HG02642 (cell line): ENCODE measurements at regions not wholly inside any gene's neighbourhood (a gene's known extent, or its start where the extent isn't known, plus 50 kb on each side); places are given as distances from the start of the nearest gene placed in this dataset.
"Not testable (repeated sequence)": the region's sequence is repeated elsewhere in the genome, so short reads cannot be mapped to it uniquely, and the experiment has no call there.

Experiments
- ATAC-seq: cut with Tn5 transposase; IDR thresholded peaks from one replicate; pipeline ENCODE4 v1.9.1; 2021; ENCODE audit warnings: mild to moderate bottlenecking; ENCODE audit not compliant: unreplicated experiment, poor library complexity

DNA sequence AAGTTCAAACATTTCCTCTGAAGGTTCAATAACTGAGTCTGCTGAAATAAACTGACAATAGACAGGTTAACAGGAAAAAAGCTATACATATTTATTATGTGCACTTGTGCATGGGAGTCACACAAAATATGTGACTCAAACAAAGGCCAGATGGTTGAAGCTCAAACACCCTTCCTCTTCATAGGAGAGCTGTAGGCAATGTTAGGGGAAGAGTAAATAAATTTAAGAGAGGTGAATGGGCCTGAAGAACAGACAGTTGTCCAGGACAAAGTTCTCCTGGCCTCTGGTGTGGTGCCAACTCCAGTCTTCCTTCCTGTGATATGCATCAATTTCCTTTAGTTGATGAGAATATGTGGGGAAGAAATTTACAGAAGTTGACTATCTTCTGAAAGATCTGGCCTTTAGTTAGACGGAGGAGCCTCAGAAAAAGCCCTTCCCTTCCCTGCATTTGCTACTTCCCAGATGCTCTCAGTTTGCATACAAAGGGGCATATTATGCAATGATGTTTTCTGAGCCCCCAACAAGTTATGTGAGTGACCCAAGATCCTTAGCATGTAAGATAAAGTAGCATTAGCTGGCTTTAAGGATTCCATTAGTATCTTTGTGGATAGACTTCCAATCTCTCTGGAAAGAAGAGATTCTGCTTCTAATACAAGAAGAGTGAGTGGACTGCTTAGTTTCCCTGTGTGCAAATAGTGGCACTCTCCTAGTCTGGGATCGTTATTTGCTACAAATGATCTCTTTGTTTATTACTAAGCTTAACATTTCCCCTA lies 96.4 kb upstream of the IGSF10 start:
- ATAC-seq = no peak

GRCh38 chr3:151556596-151556995 lies 95.7 kb upstream of the IGSF10 start:
- ATAC-seq = no peak

DNA sequence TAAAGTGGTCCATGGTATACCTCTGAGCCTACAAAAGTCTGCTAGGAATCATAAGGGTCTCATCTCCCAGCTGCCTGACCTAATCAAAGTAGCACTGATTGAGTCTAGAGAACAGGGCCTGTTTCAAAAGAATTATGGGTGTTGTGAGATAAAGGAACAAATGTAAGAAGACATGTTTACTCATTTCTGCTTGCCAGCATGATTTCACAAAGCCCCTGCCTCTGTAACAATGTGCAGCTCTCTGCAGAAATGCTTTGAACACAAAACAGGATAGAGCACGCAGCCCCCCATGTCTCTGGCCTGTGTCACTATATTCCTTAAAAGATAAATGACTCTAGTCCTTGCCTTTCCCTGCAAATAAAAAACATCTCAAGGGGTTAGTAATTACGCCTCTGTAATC lies 94.7 kb upstream of the IGSF10 start:
- ATAC-seq = no peak

DNA sequence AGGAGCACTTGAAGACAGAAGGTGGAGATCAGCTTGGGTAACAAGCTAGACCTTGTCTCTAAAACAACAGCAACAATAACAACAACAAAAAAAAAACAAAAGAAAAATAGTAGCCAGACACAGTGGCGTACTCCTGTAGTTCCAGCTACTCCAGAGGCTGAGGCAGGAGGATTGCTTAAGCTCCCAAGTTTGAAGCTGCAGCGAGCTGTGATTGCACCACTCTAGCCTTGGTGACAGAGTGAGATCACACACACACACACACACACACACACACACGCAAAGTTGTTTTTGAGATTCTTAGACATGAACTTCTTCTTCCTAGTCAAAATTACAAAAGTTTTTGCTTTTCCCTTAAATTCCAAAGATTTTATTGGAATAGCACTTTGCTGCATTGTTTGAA lies 93.0 kb upstream of the IGSF10 start:
- no peak for ATAC-seq

- ATAC-seq = no peak
These were observed 91.7 kb upstream of the IGSF10 start for GRCh38 chr3:151552589-151552988.

DNA sequence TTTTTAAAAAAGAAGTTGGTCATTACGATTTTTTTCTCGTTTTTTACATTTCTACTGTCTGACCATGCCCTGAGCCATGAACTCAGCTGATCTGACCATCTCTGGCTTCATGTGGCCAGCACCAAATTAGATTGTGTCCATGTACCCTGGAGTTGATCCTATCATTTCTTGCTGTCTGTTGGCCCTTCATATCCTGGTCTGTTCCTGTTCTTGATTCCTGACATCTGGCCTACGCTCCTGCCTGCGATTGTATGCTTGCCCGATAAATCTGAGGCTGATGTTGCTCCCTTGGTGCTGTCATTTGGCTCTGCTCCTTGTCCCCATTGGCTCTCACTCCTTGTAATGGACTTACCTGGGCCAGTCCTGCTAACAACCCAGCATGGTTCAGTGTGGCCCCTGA lies 89.8 kb upstream of the IGSF10 start:
- no peak for ATAC-seq

DNA sequence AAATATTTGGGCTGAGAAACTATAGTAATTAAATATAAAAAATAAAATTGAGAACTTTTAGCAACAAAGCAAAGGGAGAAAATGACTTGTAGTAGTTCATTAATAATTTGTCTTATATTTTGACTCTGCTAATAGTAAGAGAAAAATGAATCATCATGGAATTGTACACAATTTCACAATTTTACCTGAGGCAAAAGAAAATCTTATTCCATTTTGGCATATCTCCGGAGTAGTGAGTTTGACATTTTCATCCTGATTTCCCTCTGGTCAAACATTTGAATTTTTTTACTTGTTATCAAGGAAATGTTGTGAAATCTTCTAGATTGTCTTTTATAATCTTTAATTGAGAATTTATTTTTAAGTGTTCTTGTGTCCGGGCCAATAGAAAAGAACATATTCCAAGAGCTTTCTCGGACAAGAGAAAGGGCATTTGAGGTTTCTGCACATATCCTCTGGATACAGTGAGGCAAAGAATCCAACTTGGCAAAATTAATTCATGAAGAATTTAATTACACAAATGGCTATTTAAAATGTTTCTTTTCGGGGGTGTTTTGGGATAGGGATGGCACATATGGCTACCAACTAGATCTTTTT lies 89.3 kb upstream of the IGSF10 start:
- no peak for ATAC-seq

- no peak for ATAC-seq
These were observed 87.3 kb upstream of the IGSF10 start for GRCh38 chr3:151548195-151548594.

- no peak for ATAC-seq
These were observed 83.3 kb upstream of the IGSF10 start for GRCh38 chr3:151544164-151544548.

GRCh38 chr3:151541178-151541577 lies 80.3 kb upstream of the IGSF10 start:
- ATAC-seq = no peak

DNA sequence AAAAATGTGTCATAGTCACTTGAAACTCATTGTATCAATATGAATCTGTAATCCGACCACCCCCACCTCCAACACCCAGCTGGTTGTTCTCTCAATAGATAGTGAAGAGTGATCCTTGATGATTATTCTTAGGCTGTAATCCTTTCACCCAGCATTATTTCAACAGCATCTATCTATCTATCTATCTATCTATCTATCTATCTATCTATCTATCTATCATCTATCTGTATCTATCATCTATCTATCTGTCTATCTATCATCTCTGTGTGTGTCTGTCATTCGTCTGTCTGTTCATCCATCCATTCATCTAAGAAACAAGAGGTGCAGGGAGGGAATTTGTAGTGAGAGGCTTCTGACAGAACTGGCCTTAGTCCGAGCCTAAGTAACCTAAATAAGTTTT lies 78.7 kb upstream of the IGSF10 start:
- no peak for ATAC-seq

GRCh38 chr3:151538456-151539393 lies 77.9 kb upstream of the IGSF10 start:
- ATAC-seq = no peak

DNA sequence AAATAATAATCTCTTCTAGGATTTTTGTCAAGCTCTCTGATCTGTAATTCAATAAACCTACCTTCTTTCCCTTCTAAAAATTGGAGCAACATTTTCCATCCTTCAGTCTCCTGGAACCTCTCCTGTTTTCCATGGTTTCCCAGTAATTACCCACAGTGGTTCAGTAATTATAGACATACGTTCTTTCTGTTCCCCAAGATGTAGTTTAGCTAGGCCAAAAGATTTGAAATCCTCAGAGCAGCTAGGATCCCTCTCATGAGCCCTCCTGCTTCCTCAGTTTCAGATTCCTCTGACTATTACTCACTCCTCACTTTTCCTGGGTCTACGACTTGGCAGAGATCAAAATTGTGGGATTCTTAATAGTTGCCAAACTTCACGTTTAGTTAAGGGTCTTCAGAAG lies 76.9 kb upstream of the IGSF10 start:
- ATAC-seq = no peak

- no peak for ATAC-seq
These were observed 65.9 kb upstream of the IGSF10 start for GRCh38 chr3:151526757-151527156.

GRCh38 chr3:151520105-151520504 lies 59.2 kb upstream of the IGSF10 start:
- no peak for ATAC-seq

DNA sequence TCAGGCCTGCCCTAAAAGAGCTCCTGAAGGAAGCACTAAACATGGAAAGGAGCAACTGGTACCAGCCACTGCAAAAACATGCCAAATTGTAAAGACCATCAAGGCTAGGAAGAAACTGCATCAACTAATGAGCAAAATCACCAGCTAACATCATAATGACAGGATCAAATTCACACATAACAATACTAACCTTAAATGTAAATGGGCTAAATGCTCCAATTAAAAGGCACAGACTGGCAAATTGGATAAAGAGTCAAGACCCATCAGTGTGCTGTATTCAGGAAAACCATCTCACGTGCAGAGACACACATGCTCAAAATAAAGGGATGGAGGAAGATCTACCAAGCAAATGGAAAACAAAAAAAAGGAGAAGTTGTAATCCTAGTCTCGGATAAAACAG lies 50.6 kb upstream of the IGSF10 start:
- not testable (repeated sequence) for ATAC-seq
